ENCODE measurements at regions not wholly inside any gene's neighbourhood (a gene's known extent, or its start where the extent isn't known, plus 50 kb on each side); places are given as distances from the start of the nearest gene placed in this dataset.

DNA sequence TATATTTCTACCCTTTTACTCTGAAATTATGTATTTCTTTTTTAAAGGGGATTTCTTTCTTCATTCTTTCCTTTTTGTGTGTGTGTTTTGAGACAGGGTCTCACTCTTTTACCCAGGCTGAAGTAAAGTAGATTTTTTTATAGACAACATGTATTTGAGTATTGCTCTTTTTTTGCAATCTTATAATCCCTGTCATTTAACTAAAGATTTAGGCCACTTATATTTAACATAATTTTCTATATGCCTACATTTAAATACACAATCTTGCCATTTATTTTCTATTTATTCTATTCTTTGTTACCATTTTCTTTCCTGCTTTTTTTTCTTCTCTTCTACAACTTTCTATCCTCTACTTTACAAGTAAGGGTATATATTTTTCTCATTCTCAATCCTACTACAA lies 416.0 kb upstream of the IRX2 start:
- Histone ChIP-seq H3K4me1 (replicated peaks in 1 of 2; ENCODE audit: control insufficient read depth in 2 of 2, insufficient read depth in 2 of 2, low read length in 2 of 2) (no peaks in the 10 kb centered on the region), H3K27me3 (ENCODE audit: control insufficient read depth in 2 of 2, insufficient read depth in 2 of 2, low read length in 2 of 2) (no peaks in the 10 kb centered on the region), H3K9me1 (ENCODE audit: control insufficient read depth, insufficient read depth, low read length) (peaks cover 3% of the 10 kb centered on the region), H3K4me3 (no peak overlapping the region), H3K36me3 (ENCODE audit: control insufficient read depth, insufficient read depth, low read length) (no peaks in the 10 kb centered on the region), H3K9ac (ENCODE audit: insufficient read depth in 1 of 2, low read depth in 2 of 2, low read length in 2 of 2) (no peak overlapping the region), H2AFZ (ENCODE audit: low read depth, low read length) (no peak overlapping the region), H3K9me3 (replicated peaks; ENCODE audit: control insufficient read depth, insufficient read depth, low read depth, low read length) (no peaks in the 10 kb centered on the region), H3K27ac (ENCODE audit: extremely low read depth, low read depth, low read length) (no peak overlapping the region), H4K20me1 (replicated peaks; ENCODE audit: control insufficient read depth, insufficient read depth, low read length) (no peaks in the 10 kb centered on the region), H3K79me2 (ENCODE audit: control insufficient read depth, insufficient read depth, low read length) (no peaks in the 10 kb centered on the region), H3K4me2 (ENCODE audit: insufficient read depth, low read length) (no peak overlapping the region)
- no TSS peak for BruUV-seq (replicated peaks)
- in situ Hi-C loops (cut with MboI): no loop called here
- TF ChIP-seq HNRNPUL1 (IDR thresholded peaks at IDR 0.05; ENCODE audit: low read length): no peak
- peak; percentile 66 for TF ChIP-seq ZNF507 (tag; conservative IDR thresholded peaks at IDR 0.05)
- no peak for TF ChIP-seq KAT7 (CRISPR knock-in tag; IDR thresholded peaks at IDR 0.05; ENCODE audit: borderline replicate concordance)
- POLR2A ChIA-PET: no interaction called here
- CTCF ChIA-PET (ENCODE audit: low intra/inter-chr PET ratio): no interaction called here
- intact Hi-C loops (cut with micrococcal nuclease): no loop called here
- FAIRE-seq (no peak), DNase-seq (ENCODE audit: extremely low read depth in 1 of 4, low spot score in 3 of 4) (no peak), ATAC-seq (no peak)

DNA sequence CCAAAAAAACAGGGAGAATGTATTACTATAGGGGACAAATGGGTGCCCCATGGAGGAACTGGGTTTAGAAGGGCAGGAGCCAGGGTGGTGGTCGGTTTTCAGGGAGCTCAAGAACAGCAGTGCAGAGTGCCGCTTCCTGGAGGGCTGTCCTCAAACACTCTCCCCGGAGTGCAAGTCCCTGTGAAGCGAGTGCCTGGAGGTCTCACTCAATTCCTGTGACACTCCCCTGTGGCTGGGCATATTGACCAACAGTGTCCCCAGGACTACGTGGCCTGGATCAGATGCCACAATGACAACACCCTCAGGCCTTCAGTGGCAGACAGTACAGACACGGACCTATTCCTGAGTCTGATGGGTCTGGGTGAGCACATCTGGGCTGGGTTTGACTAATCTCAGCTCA lies 412.1 kb upstream of the IRX2 start:
- Histone ChIP-seq H3K9me1 (ENCODE audit: control insufficient read depth, insufficient read depth, low read length) (peaks cover 3% of the 10 kb centered on the region), H3K4me2 (ENCODE audit: insufficient read depth, low read length) (no peak overlapping the region), H3K9ac (ENCODE audit: insufficient read depth in 1 of 2, low read depth in 2 of 2, low read length in 2 of 2) (no peak overlapping the region), H3K79me2 (ENCODE audit: control insufficient read depth, insufficient read depth, low read length) (no peaks in the 10 kb centered on the region), H4K20me1 (replicated peaks; ENCODE audit: control insufficient read depth, insufficient read depth, low read length) (no peaks in the 10 kb centered on the region), H3K4me3 (no peak overlapping the region), H2AFZ (ENCODE audit: low read depth, low read length) (no peak overlapping the region), H3K36me3 (ENCODE audit: control insufficient read depth, insufficient read depth, low read length) (no peaks in the 10 kb centered on the region), H3K27ac (ENCODE audit: extremely low read depth, low read depth, low read length) (no peak overlapping the region), H3K27me3 (ENCODE audit: control insufficient read depth in 2 of 2, insufficient read depth in 2 of 2, low read length in 2 of 2) (no peaks in the 10 kb centered on the region; a peak in 1 of 5 replicates), H3K9me3 (replicated peaks; ENCODE audit: control insufficient read depth, insufficient read depth, low read depth, low read length) (no peaks in the 10 kb centered on the region), H3K4me1 (replicated peaks in 1 of 2; ENCODE audit: control insufficient read depth in 2 of 2, insufficient read depth in 2 of 2, low read length in 2 of 2) (no peaks in the 10 kb centered on the region)
- CTCF ChIA-PET (ENCODE audit: low intra/inter-chr PET ratio): no interaction called here
- ATAC-seq: no peak
- no peak for TF ChIP-seq RFX7 (CRISPR knock-in tag; IDR thresholded peaks at IDR 0.05)
- no peak for TF ChIP-seq POLR2H (tag; IDR thresholded peaks at IDR 0.05; ENCODE audit: low read depth)
- no peak for TF ChIP-seq SP2 (IDR thresholded peaks at IDR 0.05; ENCODE audit: extremely low read depth, low read depth, low read length, poor library complexity, severe bottlenecking)
- no peak for TF ChIP-seq TARDBP (IDR thresholded peaks at IDR 0.05)
- TF ChIP-seq, protein P1, sequence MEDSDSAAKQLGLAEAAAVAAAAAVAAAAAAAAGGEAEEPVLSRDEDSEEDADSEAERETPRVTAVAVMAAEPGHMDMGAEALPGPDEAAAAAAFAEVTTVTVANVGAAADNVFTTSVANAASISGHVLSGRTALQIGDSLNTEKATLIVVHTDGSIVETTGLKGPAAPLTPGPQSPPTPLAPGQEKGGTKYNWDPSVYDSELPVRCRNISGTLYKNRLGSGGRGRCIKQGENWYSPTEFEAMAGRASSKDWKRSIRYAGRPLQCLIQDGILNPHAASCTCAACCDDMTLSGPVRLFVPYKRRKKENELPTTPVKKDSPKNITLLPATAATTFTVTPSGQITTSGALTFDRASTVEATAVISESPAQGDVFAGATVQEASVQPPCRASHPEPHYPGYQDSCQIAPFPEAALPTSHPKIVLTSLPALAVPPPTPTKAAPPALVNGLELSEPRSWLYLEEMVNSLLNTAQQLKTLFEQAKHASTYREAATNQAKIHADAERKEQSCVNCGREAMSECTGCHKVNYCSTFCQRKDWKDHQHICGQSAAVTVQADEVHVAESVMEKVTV (CRISPR knock-in tag; IDR thresholded peaks at IDR 0.05): no peak
- TF ChIP-seq SRSF9 (IDR thresholded peaks at IDR 0.05; ENCODE audit: borderline replicate concordance, low read depth, low read length): no peak
- in situ Hi-C loops (cut with MboI) (no loop called here), intact Hi-C loops (cut with micrococcal nuclease) (no loop called here)
- 0% methylated on average over 5 of the region's 6 CpGs for WGBS (ENCODE audit: insufficient coverage, low coverage, missing lambda C conversion rate)
- no peak for FAIRE-seq
- no TSS peak for BruUV-seq (replicated peaks)
- DNase-seq (ENCODE audit: extremely low read depth in 1 of 4, low spot score in 3 of 4): no peak
- POLR2A ChIA-PET: no interaction called here
